ENCODE measurements at regions not wholly inside any gene's neighbourhood (a gene's known extent, or its start where the extent isn't known, plus 50 kb on each side); places are given as distances from the start of the nearest gene placed in this dataset.

DNA sequence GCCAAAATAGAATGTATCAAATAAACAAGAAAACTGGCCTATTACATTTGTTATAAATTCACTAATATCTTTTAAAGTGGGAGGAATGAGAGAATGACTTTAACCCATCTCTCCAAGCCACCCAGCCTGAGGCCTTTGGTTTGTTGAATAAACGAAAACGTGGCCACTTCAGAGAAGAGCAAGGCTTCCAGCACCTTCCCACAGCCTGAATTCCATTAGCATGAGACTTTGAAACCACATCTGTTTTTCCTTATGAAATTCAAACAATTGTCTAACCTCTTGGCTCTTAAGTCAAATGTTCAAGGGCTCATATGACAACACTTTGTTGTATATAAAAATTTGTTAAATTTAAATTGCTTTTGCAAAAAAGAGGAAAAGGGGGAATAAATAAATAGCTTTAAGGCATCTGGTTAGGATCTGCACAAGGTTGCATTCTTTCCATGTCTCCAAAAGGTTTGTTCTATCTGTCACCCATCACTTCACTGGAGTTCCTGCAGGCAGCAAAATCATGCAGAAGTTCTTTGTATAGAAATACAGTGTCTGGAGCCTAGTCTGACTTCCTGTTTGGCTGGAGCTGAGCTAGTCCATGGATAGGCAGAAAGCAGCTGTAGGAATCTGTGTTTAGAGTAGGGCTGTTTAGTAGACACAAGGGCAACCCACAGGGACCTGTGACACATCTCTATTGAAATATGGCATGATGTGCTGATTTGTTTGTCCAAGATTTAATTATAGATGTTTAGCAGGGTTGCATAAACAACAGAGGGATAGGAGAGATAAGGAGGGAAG lies 502.3 kb downstream of the KCTD12 start:
- ChIA-PET POLR2A (no interaction called here), CTCF (no interaction called here)
- Histone ChIP-seq H3K9me3 (ENCODE audit: control insufficient read depth, insufficient read depth, low read depth, low read length) (no peaks in the 10 kb centered on the region), H3K27ac (ENCODE audit: low read length) (no peak overlapping the region), H3K36me3 (ENCODE audit: control insufficient read depth, insufficient read depth, low read length) (no peaks in the 10 kb centered on the region; the same call in 1 of the 2 replicates), H3K4me3 (ENCODE audit: low read depth in 2 of 2, low read length in 2 of 2) (no peak overlapping the region), H3K27me3 (ENCODE audit: control insufficient read depth, insufficient read depth, low read length) (no peaks in the 10 kb centered on the region), H3K4me1 (ENCODE audit: control insufficient read depth, insufficient read depth, low read length) (no peaks in the 10 kb centered on the region)
- ATAC-seq: peak; percentile 73
- in situ Hi-C loops (cut with HindIII; ENCODE audit: low pct_unique_long_range_greater_than_20kb, low sequenced_read_pairs): no loop called here
- BruUV-seq (replicated peaks): no TSS peak
- DNase-seq (ENCODE audit: low read depth, low spot score): peak; percentile 17
- intact Hi-C loops (cut with micrococcal nuclease; ENCODE audit: unreplicated experiment): no loop called here
- TF ChIP-seq, protein P1, sequence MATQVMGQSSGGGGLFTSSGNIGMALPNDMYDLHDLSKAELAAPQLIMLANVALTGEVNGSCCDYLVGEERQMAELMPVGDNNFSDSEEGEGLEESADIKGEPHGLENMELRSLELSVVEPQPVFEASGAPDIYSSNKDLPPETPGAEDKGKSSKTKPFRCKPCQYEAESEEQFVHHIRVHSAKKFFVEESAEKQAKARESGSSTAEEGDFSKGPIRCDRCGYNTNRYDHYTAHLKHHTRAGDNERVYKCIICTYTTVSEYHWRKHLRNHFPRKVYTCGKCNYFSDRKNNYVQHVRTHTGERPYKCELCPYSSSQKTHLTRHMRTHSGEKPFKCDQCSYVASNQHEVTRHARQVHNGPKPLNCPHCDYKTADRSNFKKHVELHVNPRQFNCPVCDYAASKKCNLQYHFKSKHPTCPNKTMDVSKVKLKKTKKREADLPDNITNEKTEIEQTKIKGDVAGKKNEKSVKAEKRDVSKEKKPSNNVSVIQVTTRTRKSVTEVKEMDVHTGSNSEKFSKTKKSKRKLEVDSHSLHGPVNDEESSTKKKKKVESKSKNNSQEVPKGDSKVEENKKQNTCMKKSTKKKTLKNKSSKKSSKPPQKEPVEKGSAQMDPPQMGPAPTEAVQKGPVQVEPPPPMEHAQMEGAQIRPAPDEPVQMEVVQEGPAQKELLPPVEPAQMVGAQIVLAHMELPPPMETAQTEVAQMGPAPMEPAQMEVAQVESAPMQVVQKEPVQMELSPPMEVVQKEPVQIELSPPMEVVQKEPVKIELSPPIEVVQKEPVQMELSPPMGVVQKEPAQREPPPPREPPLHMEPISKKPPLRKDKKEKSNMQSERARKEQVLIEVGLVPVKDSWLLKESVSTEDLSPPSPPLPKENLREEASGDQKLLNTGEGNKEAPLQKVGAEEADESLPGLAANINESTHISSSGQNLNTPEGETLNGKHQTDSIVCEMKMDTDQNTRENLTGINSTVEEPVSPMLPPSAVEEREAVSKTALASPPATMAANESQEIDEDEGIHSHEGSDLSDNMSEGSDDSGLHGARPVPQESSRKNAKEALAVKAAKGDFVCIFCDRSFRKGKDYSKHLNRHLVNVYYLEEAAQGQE (IDR thresholded peaks at IDR 0.05; ENCODE audit: insufficient read depth in 1 of 2, low read depth in 2 of 2, low read length in 1 of 2): no peak
- TF ChIP-seq POLR2AphosphoS5 (IDR thresholded peaks at IDR 0.05; ENCODE audit: low read depth, low read length): no peak
- TF ChIP-seq, protein P2, sequence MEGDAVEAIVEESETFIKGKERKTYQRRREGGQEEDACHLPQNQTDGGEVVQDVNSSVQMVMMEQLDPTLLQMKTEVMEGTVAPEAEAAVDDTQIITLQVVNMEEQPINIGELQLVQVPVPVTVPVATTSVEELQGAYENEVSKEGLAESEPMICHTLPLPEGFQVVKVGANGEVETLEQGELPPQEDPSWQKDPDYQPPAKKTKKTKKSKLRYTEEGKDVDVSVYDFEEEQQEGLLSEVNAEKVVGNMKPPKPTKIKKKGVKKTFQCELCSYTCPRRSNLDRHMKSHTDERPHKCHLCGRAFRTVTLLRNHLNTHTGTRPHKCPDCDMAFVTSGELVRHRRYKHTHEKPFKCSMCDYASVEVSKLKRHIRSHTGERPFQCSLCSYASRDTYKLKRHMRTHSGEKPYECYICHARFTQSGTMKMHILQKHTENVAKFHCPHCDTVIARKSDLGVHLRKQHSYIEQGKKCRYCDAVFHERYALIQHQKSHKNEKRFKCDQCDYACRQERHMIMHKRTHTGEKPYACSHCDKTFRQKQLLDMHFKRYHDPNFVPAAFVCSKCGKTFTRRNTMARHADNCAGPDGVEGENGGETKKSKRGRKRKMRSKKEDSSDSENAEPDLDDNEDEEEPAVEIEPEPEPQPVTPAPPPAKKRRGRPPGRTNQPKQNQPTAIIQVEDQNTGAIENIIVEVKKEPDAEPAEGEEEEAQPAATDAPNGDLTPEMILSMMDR (IDR thresholded peaks at IDR 0.05): no peak
- TF ChIP-seq SIN3A (IDR thresholded peaks at IDR 0.05; ENCODE audit: borderline replicate concordance, insufficient read depth, low read depth, low read length): no peak
- no peak for TF ChIP-seq TCF7L2 (IDR thresholded peaks at IDR 0.05; ENCODE audit: low read depth, low read length)

DNA sequence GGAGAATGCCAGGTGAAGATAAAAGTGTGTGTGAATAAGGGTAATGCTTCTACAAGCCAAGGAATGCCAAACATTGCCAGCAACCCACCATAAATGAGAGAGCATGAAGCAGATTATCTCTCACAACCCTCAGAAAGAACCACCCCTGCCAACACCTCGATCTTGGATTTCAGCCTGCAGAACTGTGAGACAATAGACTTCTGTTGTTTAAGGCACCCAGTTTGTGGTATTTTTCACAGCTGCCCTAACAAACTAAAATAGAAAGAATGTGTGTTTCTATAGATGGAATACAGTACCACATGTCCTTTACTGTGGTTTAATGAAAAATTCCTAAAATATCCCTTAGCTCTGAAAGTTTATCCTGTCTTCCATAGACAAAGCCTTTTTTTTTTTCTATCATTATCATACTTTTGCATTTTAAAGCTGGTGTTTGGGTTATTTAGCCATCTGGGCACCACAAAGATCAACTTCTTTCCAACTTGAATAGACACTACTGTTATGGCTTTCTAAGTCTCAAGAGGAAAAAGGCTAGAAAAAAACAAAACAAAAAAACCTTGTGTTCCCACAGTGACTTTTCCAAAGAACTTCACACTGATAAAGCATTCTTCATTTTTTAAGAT lies 505.6 kb downstream of the KCTD12 start:
- intact Hi-C loops (cut with micrococcal nuclease; ENCODE audit: unreplicated experiment): no loop called here
- no peaks in the 10 kb centered on the region for H3K36me3 ChIP-seq (ENCODE audit: control insufficient read depth, insufficient read depth, low read length)
- H3K27me3 ChIP-seq (ENCODE audit: control insufficient read depth, insufficient read depth, low read length): no peaks in the 10 kb centered on the region
- no peaks in the 10 kb centered on the region for H3K4me1 ChIP-seq (ENCODE audit: control insufficient read depth, insufficient read depth, low read length)
- H3K4me3 ChIP-seq (ENCODE audit: low read depth in 2 of 2, low read length in 2 of 2): no peak overlapping the region
- in situ Hi-C loops (cut with HindIII; ENCODE audit: low pct_unique_long_range_greater_than_20kb, low sequenced_read_pairs): no loop called here
- DNase-seq (ENCODE audit: low read depth, low spot score) (no peak), ATAC-seq (no peak)
- H3K9me3 ChIP-seq (ENCODE audit: control insufficient read depth, insufficient read depth, low read depth, low read length): no peaks in the 10 kb centered on the region
- no TSS peak for BruUV-seq (replicated peaks)
- CTCF ChIA-PET: no interaction called here
- POLR2A ChIA-PET: no interaction called here
- no peak overlapping the region for H3K27ac ChIP-seq (ENCODE audit: low read length)
- TF ChIP-seq TCF7L2 (IDR thresholded peaks at IDR 0.05; ENCODE audit: low read depth, low read length): no peak
- TF ChIP-seq, protein P2 (IDR thresholded peaks at IDR 0.05): no peak
- TF ChIP-seq POLR2AphosphoS5 (IDR thresholded peaks at IDR 0.05; ENCODE audit: low read depth, low read length): no peak
- TF ChIP-seq SIN3A (IDR thresholded peaks at IDR 0.05; ENCODE audit: borderline replicate concordance, insufficient read depth, low read depth, low read length): no peak
- TF ChIP-seq, protein P1 (IDR thresholded peaks at IDR 0.05; ENCODE audit: insufficient read depth in 1 of 2, low read depth in 2 of 2, low read length in 1 of 2): no peak

Data from Panc1 (cell line).